GM19240 (cell line): ENCODE measurements at regions not wholly inside any gene's neighbourhood (a gene's known extent, or its start where the extent isn't known, plus 50 kb on each side); places are given as distances from the start of the nearest gene placed in this dataset.
"Not testable (repeated sequence)": the region's sequence is repeated elsewhere in the genome, so short reads cannot be mapped to it uniquely, and the experiment has no call there.

Experiments used
- DNase-seq: peaks from one replicate; pipeline ENCODE4 v3.0.0; 2011; ENCODE audit warnings: low spot score; ENCODE audit not compliant: insufficient read length

DNA sequence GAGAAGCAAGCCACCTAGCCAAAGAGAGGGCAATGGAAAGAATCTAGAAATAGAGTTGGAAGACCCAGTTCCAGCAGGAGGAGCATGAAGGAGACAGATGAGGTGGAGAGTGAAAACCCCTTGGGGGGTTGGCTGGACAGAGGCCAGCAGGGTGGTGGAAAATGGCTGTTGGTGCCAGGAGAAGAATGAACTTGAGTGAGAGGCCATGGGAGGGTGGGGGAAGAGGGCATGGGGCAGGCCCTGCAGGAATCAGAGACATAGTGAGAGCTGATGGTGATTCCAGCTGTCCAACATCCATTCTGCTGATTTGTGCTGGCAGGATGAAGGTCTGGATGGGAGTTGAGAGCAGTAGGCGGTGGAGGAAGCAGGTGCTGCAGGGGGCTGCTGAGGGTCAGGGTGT, 108.0 kb upstream of the TNP1 start:
- no peak for DNase-seq

GRCh38 chr2:216960671-216961268, 100.9 kb upstream of the TNP1 start:
- DNase-seq, result no peak

GRCh38 chr2:216959433-216959832, 99.6 kb upstream of the TNP1 start:
- no peak for DNase-seq

GRCh38 chr2:216956820-216957493, 97.1 kb upstream of the TNP1 start:
- DNase-seq, result no peak

GRCh38 chr2:216951171-216951570, 91.3 kb upstream of the TNP1 start:
- DNase-seq, result no peak

DNA sequence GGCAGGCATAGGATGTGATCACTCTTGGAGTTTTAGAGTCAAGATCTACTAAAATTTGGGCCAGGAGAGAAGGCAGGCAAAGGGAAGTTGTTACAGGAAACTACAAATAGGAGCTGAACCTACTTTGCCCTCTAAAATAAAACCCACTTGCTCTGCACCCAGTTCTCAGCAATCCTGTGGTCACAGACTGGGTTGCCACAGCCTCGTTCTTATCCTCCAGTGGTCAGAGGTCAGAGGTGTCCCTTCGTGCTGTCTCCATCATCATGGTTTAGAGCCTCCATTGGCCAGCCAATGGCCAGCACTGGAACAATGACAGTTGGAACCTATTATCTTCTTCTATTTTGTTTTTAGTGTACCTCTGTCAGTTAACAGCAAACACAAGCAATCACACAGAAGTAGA, 90.7 kb upstream of the TNP1 start:
- DNase-seq, result no peak

- no peak for DNase-seq
Measured at GRCh38 chr2:216949700-216950413, 90.0 kb upstream of the TNP1 start.

DNA sequence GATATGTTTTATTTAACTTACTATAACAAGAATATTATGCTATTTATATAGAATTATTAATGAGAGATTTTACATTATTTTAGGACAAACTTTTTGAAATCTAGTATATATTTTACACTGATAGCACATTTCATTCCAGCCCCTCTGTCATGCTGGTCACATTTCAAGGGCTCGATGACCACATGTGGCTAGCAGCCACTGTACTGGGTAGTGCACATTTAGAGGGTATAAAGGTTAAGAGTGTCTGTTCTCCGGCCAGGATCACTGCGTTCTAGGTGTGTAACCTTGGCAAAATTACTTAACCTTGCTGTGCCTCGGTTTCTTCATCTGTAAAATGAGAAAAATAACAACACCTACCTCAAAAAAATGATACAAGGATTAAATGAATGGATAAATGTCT, 87.2 kb upstream of the TNP1 start:
- DNase-seq, result no peak

GRCh38 chr2:216944733-216945132, 84.9 kb upstream of the TNP1 start:
- no peak for DNase-seq

DNA sequence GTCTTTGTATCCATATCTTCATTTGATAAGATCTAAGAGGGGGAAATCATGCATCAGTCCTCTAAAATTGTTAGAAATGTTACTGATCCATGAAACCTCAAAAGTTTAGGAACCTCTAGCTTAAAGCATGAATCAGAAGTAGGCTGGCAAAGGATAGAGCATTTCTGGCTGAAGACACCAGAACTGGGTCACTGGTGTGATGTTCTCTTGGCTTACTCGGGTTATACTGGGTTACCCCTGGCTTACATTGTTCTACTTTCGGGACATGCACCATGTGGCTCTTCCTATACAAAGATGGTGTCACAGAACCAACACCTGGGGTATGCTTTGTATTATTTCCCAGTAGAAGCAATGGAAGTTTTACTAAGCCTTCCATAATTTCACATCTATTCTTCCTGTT, 83.2 kb upstream of the TNP1 start:
- no peak for DNase-seq

GRCh38 chr2:216942465-216942864, 82.6 kb upstream of the TNP1 start:
- DNase-seq, result no peak

DNA sequence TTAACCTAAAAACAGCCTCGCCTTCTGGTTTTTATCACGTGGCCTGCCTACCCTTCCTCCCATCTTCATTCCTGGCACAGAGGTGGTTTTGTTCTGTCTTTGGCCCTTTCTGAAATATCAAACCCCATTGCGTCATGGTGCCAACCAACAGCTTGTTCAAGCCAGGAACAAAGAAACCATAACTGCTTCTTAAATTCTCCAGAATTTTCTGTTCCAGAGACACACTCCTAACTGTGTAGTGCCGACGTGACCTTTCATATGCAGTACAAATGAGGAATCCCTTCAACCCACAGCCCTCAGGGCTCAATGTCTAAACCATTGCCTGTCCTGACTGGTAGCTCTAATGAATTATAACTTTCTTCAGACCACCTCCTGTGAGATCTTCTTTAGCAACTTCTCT, 82.2 kb upstream of the TNP1 start:
- DNase-seq, result no peak

DNA sequence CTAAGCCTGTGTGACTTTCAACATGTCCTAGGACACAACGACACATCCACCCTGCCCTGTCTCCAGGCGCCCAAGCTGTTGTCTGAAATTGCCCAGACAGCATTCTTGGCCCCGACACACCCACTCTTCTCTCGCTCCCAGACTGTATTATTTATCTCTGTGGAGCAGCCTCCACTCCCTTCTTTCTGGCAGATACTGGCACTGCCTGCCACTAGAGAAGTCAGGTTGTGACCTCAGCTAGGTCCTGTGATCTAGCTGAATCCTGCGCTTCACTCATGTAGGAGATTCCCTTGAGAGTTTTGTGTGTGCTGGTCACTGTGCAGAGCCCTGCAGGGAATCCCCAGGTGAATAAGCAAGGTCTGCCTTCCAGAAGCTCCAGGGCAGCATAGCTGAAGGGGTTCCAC, 77.1 kb upstream of the TNP1 start:
- DNase-seq, result no peak

GRCh38 chr2:216934623-216935022, 74.8 kb upstream of the TNP1 start:
- no peak for DNase-seq

- DNase-seq, result no peak
Measured at GRCh38 chr2:216934151-216934550, 74.3 kb upstream of the TNP1 start.

- no peak for DNase-seq
Measured at GRCh38 chr2:216932863-216933548, 73.1 kb upstream of the TNP1 start.

DNA sequence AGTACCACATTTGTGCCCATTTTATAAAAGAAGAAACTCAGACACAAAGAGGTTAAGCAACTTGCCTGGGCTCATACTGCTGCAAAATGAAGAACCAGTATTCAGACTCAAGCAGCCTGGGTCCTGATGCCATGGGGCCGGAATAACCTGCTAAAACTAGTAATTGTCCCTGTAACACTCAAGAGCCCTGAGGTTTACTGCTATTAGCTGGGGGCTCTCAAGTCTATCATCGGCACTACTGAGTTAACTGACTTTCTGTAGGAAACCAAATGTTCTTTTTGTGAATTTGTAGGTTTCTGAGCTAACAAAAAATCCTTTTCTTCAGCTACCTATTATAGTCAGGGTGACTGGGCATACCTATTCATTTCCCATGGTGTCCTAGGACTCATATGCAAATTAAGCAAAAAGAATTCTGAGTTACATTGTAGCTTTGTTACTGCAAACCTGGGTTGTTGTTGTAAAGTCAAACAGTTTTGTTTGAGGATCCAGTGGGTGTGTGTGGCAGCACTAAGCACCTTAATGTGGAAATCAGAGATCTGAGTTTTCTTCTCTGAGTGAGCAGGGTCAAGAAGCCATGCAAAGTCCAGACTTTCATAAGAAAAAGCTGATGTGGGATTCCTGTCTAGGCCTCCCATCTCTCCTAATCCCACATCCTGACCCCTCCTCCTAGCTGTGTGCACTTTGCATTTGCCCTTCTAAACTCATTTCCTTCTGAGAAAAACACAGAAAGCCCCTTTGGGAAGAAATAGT, 72.4 kb upstream of the TNP1 start:
- DNase-seq, result no peak

DNA sequence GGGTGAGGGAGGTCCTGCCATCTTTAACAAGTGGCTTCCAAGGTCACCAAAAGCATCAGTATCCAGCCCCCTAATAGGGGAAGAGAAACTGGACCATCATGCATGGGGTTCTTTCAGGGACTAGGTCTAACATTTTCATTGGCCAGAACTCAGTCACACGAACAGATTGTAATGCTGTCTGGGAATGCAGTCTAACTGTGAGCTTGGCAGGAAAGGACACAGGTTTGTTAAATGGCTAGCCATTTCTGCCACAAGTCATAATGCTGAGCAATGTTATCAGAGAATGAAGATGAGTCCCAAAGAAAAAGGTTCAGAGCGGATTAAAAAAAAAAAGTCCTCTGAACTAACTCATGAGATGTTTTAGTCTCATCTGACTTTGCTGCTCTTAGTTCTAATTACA, 70.9 kb upstream of the TNP1 start:
- no peak for DNase-seq

DNA sequence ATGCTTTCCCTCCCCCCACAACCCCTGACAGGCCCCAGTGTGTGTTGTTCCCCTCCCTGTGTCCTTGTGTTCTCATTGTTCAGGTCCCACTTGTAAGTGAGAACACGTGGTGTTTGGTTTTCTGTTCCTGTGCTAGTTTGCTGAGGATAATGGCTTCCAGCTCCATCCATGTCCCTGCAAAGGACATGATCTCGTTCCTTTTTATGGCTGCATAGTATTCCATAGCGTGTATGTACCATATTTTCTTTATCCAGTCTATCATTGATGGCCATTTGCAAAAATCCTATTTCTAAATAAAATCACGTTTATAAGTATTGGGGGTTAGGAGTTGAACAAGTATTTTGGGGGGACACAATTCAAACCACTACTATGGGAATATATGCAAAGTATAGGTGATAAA, 69.5 kb upstream of the TNP1 start:
- not testable (repeated sequence) for DNase-seq

GRCh38 chr2:216927163-216927562, 67.3 kb upstream of the TNP1 start:
- no peak for DNase-seq

GRCh38 chr2:216925636-216926366, 65.9 kb upstream of the TNP1 start:
- no peak for DNase-seq
